ENCODE measurements at regions not wholly inside any gene's neighbourhood (a gene's known extent, or its start where the extent isn't known, plus 50 kb on each side); places are given as distances from the start of the nearest gene placed in this dataset.

DNA sequence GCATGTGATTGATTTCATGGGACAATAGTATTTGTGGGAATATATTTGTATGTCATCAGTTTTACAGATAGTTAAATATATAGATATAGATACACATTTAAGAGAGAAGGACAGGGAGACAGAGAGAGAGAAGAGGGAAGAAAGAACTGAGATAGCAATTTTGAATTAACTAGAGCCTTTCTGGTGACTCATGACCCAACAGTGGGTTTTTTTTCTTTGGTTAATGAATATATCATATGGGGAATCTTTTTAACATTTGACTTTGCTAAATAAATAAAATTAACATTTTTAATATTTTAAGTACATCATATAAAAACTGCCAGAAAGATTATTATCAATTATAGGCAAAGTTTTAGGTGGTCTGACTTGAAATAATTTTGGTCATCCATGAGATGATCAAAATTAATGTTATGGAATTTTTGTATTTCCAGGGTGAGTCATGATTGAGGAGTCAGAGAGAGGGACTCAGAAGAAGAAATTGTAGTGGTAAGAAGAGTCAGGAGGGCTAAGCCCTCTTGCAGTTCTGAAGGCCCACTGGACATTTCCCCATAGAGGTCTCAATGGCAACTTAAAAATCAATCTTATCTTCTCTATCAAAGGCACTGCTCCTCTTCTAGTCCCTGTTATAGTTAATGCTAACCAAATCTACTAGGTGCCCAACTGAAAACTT, 508.1 kb upstream of the MAP3K7 start:
- H3K4me1 Mint-ChIP-seq (ENCODE audit: low read depth, unreplicated experiment), result no peaks in the 10 kb centered on the region
- no peak for DNase-seq
- H3K36me3 Mint-ChIP-seq (ENCODE audit: unreplicated experiment), result no peaks in the 10 kb centered on the region
- H3K27ac Mint-ChIP-seq (ENCODE audit: unreplicated experiment), result no peak overlapping the region
- no peaks in the 10 kb centered on the region for H3K27me3 Mint-ChIP-seq (ENCODE audit: unreplicated experiment)
- H3K4me3 Mint-ChIP-seq (ENCODE audit: unreplicated experiment), result no peak overlapping the region
- H3K9me3 Mint-ChIP-seq (ENCODE audit: unreplicated experiment), result no peaks in the 10 kb centered on the region
- TF ChIP-seq CTCF (IDR thresholded peaks at IDR 0.05; ENCODE audit: partially characterized antibody, unreplicated experiment), result no peak

DNA sequence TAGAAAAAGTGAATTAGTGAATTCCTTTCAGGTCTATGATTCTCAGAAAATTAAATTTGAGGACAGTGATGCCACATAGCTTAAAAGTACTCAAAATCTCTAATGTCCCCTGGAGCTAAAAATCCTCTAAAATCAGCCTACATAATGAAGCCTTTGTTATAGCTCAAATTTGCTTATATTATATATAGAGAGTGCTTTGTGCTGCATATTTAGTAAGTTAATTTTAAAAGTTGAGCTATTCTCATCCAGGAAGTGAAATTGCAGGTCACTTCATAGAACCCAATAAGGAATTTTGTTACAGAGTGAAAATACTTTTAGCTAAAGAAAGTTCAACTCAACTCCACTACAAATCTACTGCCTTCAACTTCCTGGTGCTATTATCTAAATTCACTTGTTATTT, 507.5 kb upstream of the MAP3K7 start:
- DNase-seq, result no peak
- Mint-ChIP-seq H3K4me1 (ENCODE audit: low read depth, unreplicated experiment) (no peaks in the 10 kb centered on the region), H3K27me3 (ENCODE audit: unreplicated experiment) (no peaks in the 10 kb centered on the region), H3K36me3 (ENCODE audit: unreplicated experiment) (no peaks in the 10 kb centered on the region), H3K27ac (ENCODE audit: unreplicated experiment) (no peak overlapping the region), H3K9me3 (ENCODE audit: unreplicated experiment) (no peaks in the 10 kb centered on the region), H3K4me3 (ENCODE audit: unreplicated experiment) (no peak overlapping the region)
- no peak for TF ChIP-seq CTCF (IDR thresholded peaks at IDR 0.05; ENCODE audit: partially characterized antibody, unreplicated experiment)

DNA sequence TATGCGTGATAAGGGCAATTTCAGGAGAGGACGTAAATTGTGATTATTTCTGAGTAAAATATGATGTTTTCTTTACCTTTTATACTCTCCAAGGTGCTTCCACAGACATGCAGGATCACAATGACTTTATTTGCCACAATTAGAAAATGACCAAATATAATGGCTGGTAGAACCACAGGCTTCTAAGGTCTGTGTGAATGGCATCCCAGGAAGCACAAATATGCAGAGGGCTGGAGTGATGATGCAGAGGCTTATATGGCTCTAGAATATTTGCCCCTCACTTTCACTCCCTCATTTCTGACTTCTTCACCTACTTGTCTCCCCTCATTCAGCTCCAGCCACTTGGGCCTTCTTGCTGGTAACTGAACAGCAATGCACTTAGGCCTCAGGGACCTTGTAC, 502.1 kb upstream of the MAP3K7 start:
- Mint-ChIP-seq H3K4me3 (ENCODE audit: unreplicated experiment) (no peak overlapping the region), H3K9me3 (ENCODE audit: unreplicated experiment) (no peaks in the 10 kb centered on the region), H3K4me1 (ENCODE audit: low read depth, unreplicated experiment) (no peaks in the 10 kb centered on the region), H3K36me3 (ENCODE audit: unreplicated experiment) (no peaks in the 10 kb centered on the region), H3K27me3 (ENCODE audit: unreplicated experiment) (no peaks in the 10 kb centered on the region), H3K27ac (ENCODE audit: unreplicated experiment) (no peak overlapping the region)
- no peak for TF ChIP-seq CTCF (IDR thresholded peaks at IDR 0.05; ENCODE audit: partially characterized antibody, unreplicated experiment)
- DNase-seq, result no peak

DNA sequence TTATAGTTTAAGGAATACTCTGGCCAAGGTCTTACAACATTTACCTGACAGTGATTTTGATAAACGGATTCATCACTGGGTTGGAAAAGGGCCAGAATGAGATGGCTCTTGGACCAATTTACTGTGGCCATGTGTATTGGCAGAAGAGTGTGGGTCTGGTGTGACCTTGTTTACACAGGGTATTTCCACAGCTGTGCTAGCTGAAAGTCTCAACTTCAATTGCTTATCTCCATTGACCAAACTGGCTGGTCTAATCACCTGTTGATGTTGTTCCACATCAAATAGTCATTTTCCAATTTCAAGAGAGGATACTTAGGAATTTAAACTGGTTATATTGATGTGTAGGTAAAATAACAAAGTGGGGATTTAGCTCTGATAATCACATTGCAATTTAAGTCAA, 501.6 kb upstream of the MAP3K7 start:
- Mint-ChIP-seq H3K27ac (ENCODE audit: unreplicated experiment) (no peak overlapping the region), H3K36me3 (ENCODE audit: unreplicated experiment) (no peaks in the 10 kb centered on the region), H3K4me1 (ENCODE audit: low read depth, unreplicated experiment) (peaks cover 1% of the 10 kb centered on the region), H3K4me3 (ENCODE audit: unreplicated experiment) (no peak overlapping the region), H3K9me3 (ENCODE audit: unreplicated experiment) (no peaks in the 10 kb centered on the region), H3K27me3 (ENCODE audit: unreplicated experiment) (no peaks in the 10 kb centered on the region)
- DNase-seq, result no peak
- no peak for TF ChIP-seq CTCF (IDR thresholded peaks at IDR 0.05; ENCODE audit: partially characterized antibody, unreplicated experiment)

- H3K4me1 Mint-ChIP-seq (ENCODE audit: low read depth, unreplicated experiment), result peaks cover 5% of the 10 kb centered on the region
- H3K36me3 Mint-ChIP-seq (ENCODE audit: unreplicated experiment), result no peaks in the 10 kb centered on the region
- no peaks in the 10 kb centered on the region for H3K27me3 Mint-ChIP-seq (ENCODE audit: unreplicated experiment)
- H3K27ac Mint-ChIP-seq (ENCODE audit: unreplicated experiment), result no peak overlapping the region
- no peak for TF ChIP-seq CTCF (IDR thresholded peaks at IDR 0.05; ENCODE audit: partially characterized antibody, unreplicated experiment)
- DNase-seq, result no peak
- no peak overlapping the region for H3K4me3 Mint-ChIP-seq (ENCODE audit: unreplicated experiment)
- H3K9me3 Mint-ChIP-seq (ENCODE audit: unreplicated experiment), result no peaks in the 10 kb centered on the region
Observed at GRCh38 chr6:91087908-91088307, 501.0 kb upstream of the MAP3K7 start.

Data from glutamatergic neuron (in vitro differentiated cells).